ENCODE measurements at regions not wholly inside any gene's neighbourhood (a gene's known extent, or its start where the extent isn't known, plus 50 kb on each side); places are given as distances from the start of the nearest gene placed in this dataset.

- Histone ChIP-seq H3K9me3 (ENCODE audit: control insufficient read depth in 2 of 3, low read length in 3 of 3) (no peaks in the 10 kb centered on the region), H3K27me3 (ENCODE audit: control insufficient read depth in 2 of 2, insufficient read depth in 2 of 2, low read length in 2 of 2) (no peaks in the 10 kb centered on the region), H3K36me3 (ENCODE audit: control insufficient read depth in 2 of 3, insufficient read depth in 3 of 3, low read length in 3 of 3) (no peaks in the 10 kb centered on the region), H3K4me3 (ENCODE audit: low read length) (no peak overlapping the region), H3K4me1 (ENCODE audit: control insufficient read depth in 2 of 2, insufficient read depth in 2 of 2, low read length in 2 of 2) (no peaks in the 10 kb centered on the region), H3K27ac (ENCODE audit: low read depth, low read length) (no peak overlapping the region)
- Mint-ChIP-seq H3K9me3 (peaks cover 0 to 7% (median 4%) of the 10 kb centered on the region in 11 donors), H3K4me1 (peaks cover 0 to 6% (median 0%) of the 10 kb centered on the region in 7 donors), H3K27ac (no peak overlapping the region), H3K36me3 (peaks cover 0 to 6% (median 0%) of the 10 kb centered on the region in 5 donors), H3K27me3 (peaks cover 4 to 17% (median 8%) of the 10 kb centered on the region in 5 donors), H3K4me3 (no peak overlapping the region)
- ChIA-PET CTCF (interaction anchor here (1.5 to 1.8 kb wide), 2 partner anchors 526 to 1228 kb away, joined by 4 to 11 read pairs; no protein-coding TSS in a partner anchor), POLR2A (no interaction called here)
- no peak for DNase-seq
- no peak for ATAC-seq
- intact Hi-C loops (cut with micrococcal nuclease), result loop anchor here in 1 of 2 donors (1.0 to 5.0 kb wide), 5 partner anchors 245 to 1229 kb away; no protein-coding TSS in a partner anchor
Measured at GRCh38 chr17:73955616-73956015, 247.9 kb upstream of the RPL38 start.

GRCh38 chr17:73956169-73956568 is 247.3 kb upstream of the RPL38 start:
- ChIA-PET CTCF (interaction anchor here (1.1 to 1.8 kb wide), 4 partner anchors 310 to 1229 kb away, joined by 4 to 11 read pairs (median 6); no protein-coding TSS in a partner anchor), POLR2A (no interaction called here)
- ATAC-seq (no peak), DNase-seq (no peak)
- Histone ChIP-seq H3K27me3 (ENCODE audit: control insufficient read depth in 2 of 2, insufficient read depth in 2 of 2, low read length in 2 of 2) (no peaks in the 10 kb centered on the region), H3K4me3 (ENCODE audit: low read length) (no peak overlapping the region), H3K36me3 (ENCODE audit: control insufficient read depth in 2 of 3, insufficient read depth in 3 of 3, low read length in 3 of 3) (no peaks in the 10 kb centered on the region), H3K4me1 (ENCODE audit: control insufficient read depth in 2 of 2, insufficient read depth in 2 of 2, low read length in 2 of 2) (no peaks in the 10 kb centered on the region), H3K9me3 (ENCODE audit: control insufficient read depth in 2 of 3, low read length in 3 of 3) (no peaks in the 10 kb centered on the region), H3K27ac (ENCODE audit: low read depth, low read length) (no peak overlapping the region)
- intact Hi-C loops (cut with micrococcal nuclease), result loop anchor here in 1 of 2 donors (1.0 to 5.0 kb wide), 5 partner anchors 246 to 1229 kb away; no protein-coding TSS in a partner anchor
- H3K36me3 Mint-ChIP-seq, result peaks cover 0 to 6% (median 0%) of the 10 kb centered on the region in 5 donors
- H3K4me3 Mint-ChIP-seq, result no peak overlapping the region
- peaks cover 0 to 7% (median 4%) of the 10 kb centered on the region in 11 donors for H3K9me3 Mint-ChIP-seq
- H3K4me1 Mint-ChIP-seq, result peaks cover 0 to 6% (median 0%) of the 10 kb centered on the region in 7 donors
- no peak overlapping the region for H3K27ac Mint-ChIP-seq
- peaks cover 4 to 14% (median 7%) of the 10 kb centered on the region in 5 donors for H3K27me3 Mint-ChIP-seq

GRCh38 chr17:73956595-73957465 is 246.6 kb upstream of the RPL38 start:
- ChIA-PET POLR2A (no interaction called here), CTCF (interaction anchor here (1.1 to 1.8 kb wide), 5 partner anchors 306 to 1230 kb away, joined by 3 to 11 read pairs (median 6); no protein-coding TSS in a partner anchor)
- peak; percentile 18 to 65 (median 49) for DNase-seq
- H3K4me3 ChIP-seq (ENCODE audit: low read length), result no peak overlapping the region
- no peak overlapping the region for H3K4me3 Mint-ChIP-seq
- peaks cover 0 to 6% (median 0%) of the 10 kb centered on the region in 5 donors for H3K36me3 Mint-ChIP-seq
- peak; percentile 70 for ATAC-seq
- H3K9me3 Mint-ChIP-seq, result peaks cover 0 to 10% (median 4%) of the 10 kb centered on the region in 11 donors
- H3K27me3 ChIP-seq (ENCODE audit: control insufficient read depth in 2 of 2, insufficient read depth in 2 of 2, low read length in 2 of 2), result no peaks in the 10 kb centered on the region
- peaks cover 0 to 4% (median 0%) of the 10 kb centered on the region in 7 donors for H3K4me1 Mint-ChIP-seq
- no peaks in the 10 kb centered on the region for H3K36me3 ChIP-seq (ENCODE audit: control insufficient read depth in 2 of 3, insufficient read depth in 3 of 3, low read length in 3 of 3)
- H3K27me3 Mint-ChIP-seq, result peaks cover 3 to 7% (median 4%) of the 10 kb centered on the region in 5 donors
- no peak overlapping the region for H3K27ac Mint-ChIP-seq
- no peaks in the 10 kb centered on the region for H3K4me1 ChIP-seq (ENCODE audit: control insufficient read depth in 2 of 2, insufficient read depth in 2 of 2, low read length in 2 of 2)
- no peak overlapping the region for H3K27ac ChIP-seq (ENCODE audit: low read depth, low read length)
- intact Hi-C loops (cut with micrococcal nuclease), result loop anchor here in 1 of 2 donors (1.0 to 5.0 kb wide), 5 partner anchors 247 to 1230 kb away; no protein-coding TSS in a partner anchor
- H3K9me3 ChIP-seq (ENCODE audit: control insufficient read depth in 2 of 3, low read length in 3 of 3), result no peaks in the 10 kb centered on the region

- Histone ChIP-seq H3K27me3 (ENCODE audit: control insufficient read depth in 2 of 2, insufficient read depth in 2 of 2, low read length in 2 of 2) (no peaks in the 10 kb centered on the region), H3K4me1 (ENCODE audit: control insufficient read depth in 2 of 2, insufficient read depth in 2 of 2, low read length in 2 of 2) (no peaks in the 10 kb centered on the region), H3K4me3 (ENCODE audit: low read length) (no peak overlapping the region), H3K36me3 (ENCODE audit: control insufficient read depth in 2 of 3, insufficient read depth in 3 of 3, low read length in 3 of 3) (no peaks in the 10 kb centered on the region), H3K27ac (ENCODE audit: low read depth, low read length) (no peak overlapping the region), H3K9me3 (ENCODE audit: control insufficient read depth in 2 of 3, low read length in 3 of 3) (no peaks in the 10 kb centered on the region)
- Mint-ChIP-seq H3K4me1 (no peaks in the 10 kb centered on the region), H3K27me3 (peaks cover 0 to 4% (median 0%) of the 10 kb centered on the region in 5 donors), H3K4me3 (no peak overlapping the region), H3K27ac (no peak overlapping the region), H3K36me3 (peaks cover 0 to 6% (median 0%) of the 10 kb centered on the region in 5 donors), H3K9me3 (peaks cover 0 to 10% (median 4%) of the 10 kb centered on the region in 11 donors)
- CTCF ChIA-PET, result interaction anchor here (1.1 to 1.8 kb wide), 5 partner anchors 307 to 531 kb away, joined by 3 to 11 read pairs (median 6); no protein-coding TSS in a partner anchor
- intact Hi-C loops (cut with micrococcal nuclease), result loop anchor here in 1 of 2 donors (2.0 to 5.0 kb wide), 2 partner anchors 360 to 1231 kb away; no protein-coding TSS in a partner anchor
- ATAC-seq (no peak), DNase-seq (no peak)
- POLR2A ChIA-PET, result no interaction called here
Measured at GRCh38 chr17:73957564-73957963, 245.9 kb upstream of the RPL38 start.

- Mint-ChIP-seq H3K9me3 (peaks cover 0 to 10% (median 4%) of the 10 kb centered on the region in 11 donors), H3K4me1 (no peaks in the 10 kb centered on the region), H3K36me3 (peaks cover 0 to 6% (median 0%) of the 10 kb centered on the region in 5 donors), H3K4me3 (no peak overlapping the region), H3K27me3 (peaks cover 0 to 4% (median 0%) of the 10 kb centered on the region in 5 donors), H3K27ac (no peak overlapping the region)
- Histone ChIP-seq H3K9me3 (ENCODE audit: control insufficient read depth in 2 of 3, low read length in 3 of 3) (no peaks in the 10 kb centered on the region), H3K27me3 (ENCODE audit: control insufficient read depth in 2 of 2, insufficient read depth in 2 of 2, low read length in 2 of 2) (no peaks in the 10 kb centered on the region), H3K36me3 (ENCODE audit: control insufficient read depth in 2 of 3, insufficient read depth in 3 of 3, low read length in 3 of 3) (no peaks in the 10 kb centered on the region), H3K4me1 (ENCODE audit: control insufficient read depth in 2 of 2, insufficient read depth in 2 of 2, low read length in 2 of 2) (no peaks in the 10 kb centered on the region), H3K4me3 (ENCODE audit: low read length) (no peak overlapping the region), H3K27ac (ENCODE audit: low read depth, low read length) (no peak overlapping the region)
- intact Hi-C loops (cut with micrococcal nuclease), result loop anchor here in 1 of 2 donors (5.0 kb wide), 1 partner anchor 361 kb away; no protein-coding TSS in a partner anchor
- no peak for ATAC-seq
- CTCF ChIA-PET, result interaction anchor here (1.5 kb wide), 1 partner anchor 528 kb away, joined by 6 read pairs; no protein-coding TSS in a partner anchor
- POLR2A ChIA-PET, result no interaction called here
- DNase-seq, result no peak
Measured at GRCh38 chr17:73958453-73958852, 245.0 kb upstream of the RPL38 start.

- Mint-ChIP-seq H3K9me3 (peaks cover 0 to 25% (median 11%) of the 10 kb centered on the region in 11 donors), H3K36me3 (peaks cover 0 to 15% (median 6%) of the 10 kb centered on the region in 5 donors), H3K4me1 (no peaks in the 10 kb centered on the region), H3K4me3 (no peak overlapping the region), H3K27ac (no peak overlapping the region), H3K27me3 (peaks cover 0 to 8% (median 0%) of the 10 kb centered on the region in 5 donors)
- DNase-seq, result no peak
- POLR2A ChIA-PET, result no interaction called here
- intact Hi-C loops (cut with micrococcal nuclease), result no loop called here
- H3K27me3 ChIP-seq (ENCODE audit: control insufficient read depth in 2 of 2, insufficient read depth in 2 of 2, low read length in 2 of 2), result no peaks in the 10 kb centered on the region
- no peak for ATAC-seq
- H3K4me1 ChIP-seq (ENCODE audit: control insufficient read depth in 2 of 2, insufficient read depth in 2 of 2, low read length in 2 of 2), result no peaks in the 10 kb centered on the region
- H3K4me3 ChIP-seq (ENCODE audit: low read length), result no peak overlapping the region
- CTCF ChIA-PET, result no interaction called here
- H3K9me3 ChIP-seq (ENCODE audit: control insufficient read depth in 2 of 3, low read length in 3 of 3), result no peaks in the 10 kb centered on the region
- H3K36me3 ChIP-seq (ENCODE audit: control insufficient read depth in 2 of 3, insufficient read depth in 3 of 3, low read length in 3 of 3), result no peaks in the 10 kb centered on the region
- H3K27ac ChIP-seq (ENCODE audit: low read depth, low read length), result no peak overlapping the region
Measured at GRCh38 chr17:73960469-73960868, 243.0 kb upstream of the RPL38 start.
